ENCODE measurements at regions not wholly inside any gene's neighbourhood (a gene's known extent, or its start where the extent isn't known, plus 50 kb on each side); places are given as distances from the start of the nearest gene placed in this dataset.
"Not testable (repeated sequence)": the region's sequence is repeated elsewhere in the genome, so short reads cannot be mapped to it uniquely, and the experiment has no call there.

DNA sequence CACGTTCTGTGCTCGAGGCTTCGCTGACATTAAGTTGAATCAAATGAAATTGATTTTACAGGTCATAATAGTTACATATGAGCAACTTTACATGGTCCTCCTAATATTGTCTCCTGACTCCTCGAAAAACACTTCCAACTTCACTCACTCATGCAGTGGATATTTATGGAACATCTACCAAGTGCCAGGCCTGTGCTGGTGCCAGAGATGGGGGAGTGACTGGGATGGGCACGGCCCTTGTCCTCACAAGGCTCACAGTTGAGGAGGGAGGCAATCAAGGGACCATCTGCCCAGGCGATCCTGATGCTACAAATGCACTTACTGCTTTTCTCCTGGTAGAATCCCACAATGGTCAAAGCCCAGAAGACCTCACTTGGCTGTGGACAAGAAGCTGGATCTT, 426.4 kb downstream of the PREX1 start:
- Mint-ChIP-seq H3K27ac (no peak overlapping the region), H3K9me3 (no peaks in the 10 kb centered on the region), H3K4me3 (no peak overlapping the region), H3K36me3 (no peaks in the 10 kb centered on the region), H3K4me1 (no peaks in the 10 kb centered on the region), H3K27me3 (ENCODE audit: low read depth in 3 of 3) (peaks cover 2 to 6% (median 5%) of the 10 kb centered on the region in 3 donors)
- no peak for DNase-seq

DNA sequence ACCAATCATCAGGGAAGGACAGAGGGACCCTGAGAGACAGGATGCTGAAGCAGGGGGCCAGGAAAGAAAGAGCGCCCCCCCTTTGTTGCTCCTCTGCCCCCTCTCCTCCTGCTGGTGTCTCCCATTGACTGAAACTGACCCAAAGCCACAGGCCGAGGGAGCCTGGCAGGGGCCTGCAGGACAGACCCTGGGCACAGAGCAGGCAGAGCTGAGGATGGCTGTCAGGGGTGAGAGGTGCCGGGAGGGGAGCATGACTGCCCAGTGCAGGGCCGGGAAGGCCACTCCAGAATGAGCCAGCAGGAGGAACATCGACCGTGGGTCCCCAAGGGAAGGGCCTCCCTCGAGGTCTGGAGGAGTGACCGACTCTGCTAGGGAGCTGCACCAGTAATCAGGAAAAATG, 427.8 kb downstream of the PREX1 start:
- Mint-ChIP-seq H3K27me3 (ENCODE audit: low read depth in 3 of 3) (peaks cover 3 to 8% (median 5%) of the 10 kb centered on the region in 3 donors), H3K27ac (no peak overlapping the region), H3K9me3 (no peaks in the 10 kb centered on the region), H3K4me1 (no peaks in the 10 kb centered on the region), H3K36me3 (no peaks in the 10 kb centered on the region), H3K4me3 (no peak overlapping the region)
- DNase-seq: no peak

DNA sequence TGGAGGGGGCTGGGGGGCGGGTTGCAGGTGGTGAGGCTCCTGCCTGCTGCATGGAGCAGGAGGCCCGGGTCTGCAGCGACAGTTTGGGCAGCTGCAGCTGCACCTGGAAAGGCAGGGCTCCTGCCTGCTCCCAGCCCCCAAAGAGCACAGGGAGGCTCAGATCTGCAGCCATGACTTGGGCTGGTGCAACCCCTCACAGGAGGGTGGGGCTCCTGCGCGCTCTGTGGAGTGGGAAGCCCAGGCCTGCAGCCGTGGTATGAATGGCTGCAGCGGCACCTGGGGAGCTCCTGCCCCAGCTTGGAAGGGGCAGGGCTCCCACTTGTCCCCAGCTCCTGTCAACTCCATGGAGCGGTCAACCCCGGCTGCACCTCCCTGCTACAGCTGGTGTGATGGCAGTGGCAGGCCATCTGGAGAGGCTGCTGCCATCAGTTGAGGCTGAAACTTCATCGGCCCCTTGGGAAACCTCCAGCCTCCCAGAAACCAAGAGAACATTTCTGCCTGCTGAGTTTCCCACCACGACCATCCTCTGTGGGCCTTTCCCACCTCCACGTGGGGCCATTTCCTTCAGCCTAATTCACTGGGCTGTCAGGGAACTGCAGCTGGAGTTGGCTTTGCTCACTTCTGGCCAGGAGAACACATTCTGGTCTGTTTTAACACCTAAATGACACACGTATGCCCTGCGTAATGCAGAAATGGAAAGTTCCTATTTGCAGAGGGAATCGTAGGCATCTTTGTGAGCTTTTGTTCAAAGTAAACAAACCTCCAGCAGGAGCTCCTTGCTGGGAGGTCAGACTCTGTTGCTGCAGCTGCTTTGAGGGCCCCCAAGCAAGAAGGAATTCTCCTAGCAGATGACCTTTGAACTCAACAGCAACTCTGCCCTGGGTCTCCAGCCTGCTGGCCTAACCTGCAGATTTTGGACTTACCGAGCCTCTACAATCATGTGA, 429.0 kb downstream of the PREX1 start:
- H3K9me3 Mint-ChIP-seq: no peaks in the 10 kb centered on the region
- no peaks in the 10 kb centered on the region for H3K4me1 Mint-ChIP-seq
- no peak overlapping the region for H3K27ac Mint-ChIP-seq
- peaks cover 4 to 11% (median 6%) of the 10 kb centered on the region in 3 donors for H3K27me3 Mint-ChIP-seq (ENCODE audit: low read depth in 3 of 3)
- no peaks in the 10 kb centered on the region for H3K36me3 Mint-ChIP-seq
- no peak overlapping the region for H3K4me3 Mint-ChIP-seq
- DNase-seq: no peak

DNA sequence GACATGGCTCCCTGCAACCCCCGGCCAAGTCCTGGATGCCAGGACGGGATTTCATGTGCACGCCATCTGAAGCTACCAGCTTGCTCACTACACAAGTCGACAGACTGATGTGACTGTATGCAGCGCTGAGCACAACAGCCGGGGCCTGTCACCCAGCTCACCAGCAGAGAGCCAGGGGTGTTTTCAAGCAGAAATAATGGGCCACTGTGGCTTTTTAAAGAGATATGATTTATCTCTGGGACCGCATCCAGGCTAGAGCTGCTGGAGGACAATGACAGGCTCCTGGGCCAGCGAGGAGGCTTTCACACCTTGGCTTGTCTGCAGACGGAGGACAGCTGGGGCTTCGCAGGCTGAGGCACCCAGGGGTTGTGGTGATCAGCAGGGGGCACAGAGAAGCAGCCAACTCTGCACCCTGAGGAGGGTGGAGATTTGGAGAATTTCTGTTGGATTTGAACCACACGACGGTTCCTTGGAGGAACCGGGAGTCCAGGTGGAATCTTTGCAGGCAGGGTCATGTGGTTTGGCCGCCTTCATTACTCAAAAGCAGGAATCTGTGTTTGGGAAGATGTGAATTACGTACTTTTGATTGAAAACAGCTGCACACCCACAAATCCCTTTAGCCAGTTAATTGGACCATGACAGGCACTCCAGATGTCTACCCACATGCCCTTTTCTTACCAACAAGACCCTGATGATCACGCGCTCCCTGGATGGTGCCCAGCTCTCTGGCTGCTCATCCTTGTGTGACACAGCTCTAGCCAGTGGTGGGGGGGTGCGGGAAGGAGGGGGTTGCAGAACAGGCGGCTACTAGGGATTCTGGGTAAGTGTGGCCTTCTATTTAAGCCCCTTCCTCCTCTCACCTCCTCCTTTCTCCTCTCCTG, 430.6 kb downstream of the PREX1 start:
- peaks cover 2 to 13% (median 6%) of the 10 kb centered on the region in 3 donors for H3K27me3 Mint-ChIP-seq (ENCODE audit: low read depth in 3 of 3)
- not testable (repeated sequence) for H3K9me3 Mint-ChIP-seq, H3K4me3 Mint-ChIP-seq, DNase-seq, H3K27ac Mint-ChIP-seq, H3K36me3 Mint-ChIP-seq, H3K4me1 Mint-ChIP-seq

GRCh38 chr20:48395816-48396546, 431.8 kb downstream of the PREX1 start:
- H3K4me3 Mint-ChIP-seq: no peak overlapping the region
- H3K4me1 Mint-ChIP-seq: no peaks in the 10 kb centered on the region
- H3K9me3 Mint-ChIP-seq: peaks cover 3 to 14% (median 11%) of the 10 kb centered on the region in 6 donors
- H3K36me3 Mint-ChIP-seq: peaks cover 0 to 7% (median 5%) of the 10 kb centered on the region in 3 donors
- no peak overlapping the region for H3K27ac Mint-ChIP-seq
- no peak for DNase-seq
- H3K27me3 Mint-ChIP-seq (ENCODE audit: low read depth in 3 of 3): peaks cover 2 to 13% (median 11%) of the 10 kb centered on the region in 3 donors

DNA sequence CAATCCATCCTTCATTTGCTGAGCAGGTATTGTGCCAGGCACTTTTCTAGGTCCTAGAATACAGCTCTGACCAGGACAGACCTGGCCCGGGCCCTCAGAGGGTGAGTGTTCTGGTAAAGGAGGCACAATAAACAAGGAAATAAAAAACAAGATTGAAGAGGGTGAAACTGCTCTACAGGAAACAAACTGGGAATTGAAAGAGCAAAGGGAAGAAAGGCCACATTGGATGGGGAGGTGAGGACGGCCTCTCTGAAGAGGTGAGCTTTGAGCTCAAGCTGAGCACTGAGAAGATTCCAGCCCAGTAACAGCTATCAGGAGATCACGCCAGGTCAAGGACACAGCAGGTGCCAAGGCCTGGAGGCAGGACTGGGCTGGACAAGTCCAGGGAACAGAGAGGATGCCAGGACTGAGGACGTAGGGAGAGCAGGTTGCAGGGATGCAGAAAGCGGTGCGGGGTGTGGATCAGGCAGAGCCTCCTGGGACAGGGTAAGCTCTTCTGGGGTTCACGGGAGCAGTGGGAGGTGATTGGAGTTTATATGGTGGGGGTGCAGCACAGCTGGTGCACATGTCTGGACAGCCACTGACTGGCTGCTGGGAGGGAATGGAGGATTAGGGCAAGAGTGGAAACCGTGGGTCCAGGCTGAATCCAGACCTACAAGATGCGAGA, 433.3 kb downstream of the PREX1 start:
- Mint-ChIP-seq H3K27me3 (ENCODE audit: low read depth in 3 of 3) (peaks cover 5 to 11% (median 11%) of the 10 kb centered on the region in 3 donors), H3K27ac (peak overlapping the region in 1 of 6 donors; percentile 81), H3K9me3 (peaks cover 3 to 14% (median 11%) of the 10 kb centered on the region in 6 donors), H3K4me3 (no peak overlapping the region), H3K36me3 (peaks cover 0 to 7% (median 5%) of the 10 kb centered on the region in 3 donors), H3K4me1 (no peaks in the 10 kb centered on the region)
- no peak for DNase-seq

GRCh38 chr20:48393737-48394314, 434.0 kb downstream of the PREX1 start:
- Mint-ChIP-seq H3K9me3 (peaks cover 3 to 14% (median 11%) of the 10 kb centered on the region in 6 donors), H3K27me3 (ENCODE audit: low read depth in 3 of 3) (peaks cover 5 to 13% (median 11%) of the 10 kb centered on the region in 3 donors), H3K4me3 (no peak overlapping the region), H3K4me1 (no peaks in the 10 kb centered on the region), H3K27ac (no peak overlapping the region), H3K36me3 (peaks cover 0 to 7% (median 5%) of the 10 kb centered on the region in 3 donors)
- DNase-seq: no peak

DNA sequence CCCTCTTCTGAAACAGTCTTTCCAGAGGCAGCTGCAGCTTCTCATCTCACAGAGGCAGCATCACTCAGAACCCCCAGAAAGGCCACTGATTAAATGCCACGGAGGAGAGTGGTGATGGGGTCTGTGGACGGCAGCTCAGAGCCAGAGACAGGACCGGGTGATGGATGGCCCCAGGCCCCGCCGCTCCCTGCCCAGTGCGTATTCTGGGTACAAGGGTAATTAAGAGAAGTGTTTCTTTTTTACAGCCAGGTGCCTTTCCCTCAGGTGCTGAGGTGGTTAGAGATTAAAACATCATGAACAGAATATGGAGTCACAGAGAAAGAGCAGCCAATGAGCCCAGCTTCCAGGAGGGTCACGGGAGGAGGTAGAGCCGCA, 434.5 kb downstream of the PREX1 start:
- no peaks in the 10 kb centered on the region for H3K4me1 Mint-ChIP-seq
- H3K27me3 Mint-ChIP-seq (ENCODE audit: low read depth in 3 of 3): peaks cover 5 to 15% (median 11%) of the 10 kb centered on the region in 3 donors
- DNase-seq: no peak
- H3K4me3 Mint-ChIP-seq: no peak overlapping the region
- H3K36me3 Mint-ChIP-seq: peaks cover 0 to 7% (median 5%) of the 10 kb centered on the region in 3 donors
- no peak overlapping the region for H3K27ac Mint-ChIP-seq
- H3K9me3 Mint-ChIP-seq: peaks cover 3 to 14% (median 11%) of the 10 kb centered on the region in 6 donors

- Mint-ChIP-seq H3K4me3 (no peak overlapping the region), H3K9me3 (peaks cover 3 to 14% (median 11%) of the 10 kb centered on the region in 6 donors), H3K27me3 (ENCODE audit: low read depth in 3 of 3) (peaks cover 5 to 18% (median 14%) of the 10 kb centered on the region in 3 donors), H3K4me1 (no peaks in the 10 kb centered on the region), H3K27ac (no peak overlapping the region), H3K36me3 (peaks cover 0 to 7% (median 5%) of the 10 kb centered on the region in 3 donors)
- no peak for DNase-seq
Observed at GRCh38 chr20:48392407-48393310, 435.1 kb downstream of the PREX1 start.

- Mint-ChIP-seq H3K36me3 (peaks cover 0 to 7% (median 5%) of the 10 kb centered on the region in 3 donors), H3K9me3 (peaks cover 3 to 14% (median 11%) of the 10 kb centered on the region in 6 donors), H3K4me1 (no peaks in the 10 kb centered on the region), H3K4me3 (no peak overlapping the region), H3K27me3 (ENCODE audit: low read depth in 3 of 3) (peaks cover 6 to 15% (median 15%) of the 10 kb centered on the region in 3 donors), H3K27ac (no peak overlapping the region)
- DNase-seq: no peak
Observed at GRCh38 chr20:48390981-48391380, 436.8 kb downstream of the PREX1 start.

- no peak overlapping the region for H3K27ac Mint-ChIP-seq
- H3K27me3 Mint-ChIP-seq (ENCODE audit: low read depth in 3 of 3): peaks cover 6 to 12% (median 11%) of the 10 kb centered on the region in 3 donors
- H3K9me3 Mint-ChIP-seq: peaks cover 3 to 12% (median 9%) of the 10 kb centered on the region in 6 donors
- no peak overlapping the region for H3K4me3 Mint-ChIP-seq
- peaks cover 0 to 7% (median 5%) of the 10 kb centered on the region in 3 donors for H3K36me3 Mint-ChIP-seq
- no peak for DNase-seq
- no peaks in the 10 kb centered on the region for H3K4me1 Mint-ChIP-seq
Observed at GRCh38 chr20:48387675-48388074, 440.1 kb downstream of the PREX1 start.

DNA sequence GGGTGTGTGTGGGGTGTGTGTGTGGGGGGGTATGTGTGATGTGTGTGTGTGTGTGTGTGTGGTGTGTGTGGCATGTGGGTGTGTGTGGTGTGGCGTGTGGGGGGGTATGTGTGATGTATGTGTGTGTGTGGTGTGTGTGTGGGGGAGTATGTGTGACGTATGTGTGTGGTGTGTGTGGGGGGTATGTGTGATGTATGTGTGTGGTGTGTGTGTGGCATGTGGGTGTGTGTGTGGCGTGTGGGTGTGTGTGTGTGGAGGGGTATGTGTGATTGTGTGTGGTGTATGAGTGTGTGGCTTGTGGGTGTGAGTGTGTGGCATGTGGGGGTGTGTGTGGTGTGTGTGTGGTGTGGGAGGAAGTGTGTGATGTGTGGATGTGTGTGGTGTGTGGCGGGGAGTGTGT, 442.3 kb downstream of the PREX1 start:
- peaks cover 6 to 14% (median 10%) of the 10 kb centered on the region in 3 donors for H3K27me3 Mint-ChIP-seq (ENCODE audit: low read depth in 3 of 3)
- DNase-seq: no peak
- H3K4me3 Mint-ChIP-seq: no peak overlapping the region
- no peaks in the 10 kb centered on the region for H3K4me1 Mint-ChIP-seq
- H3K36me3 Mint-ChIP-seq: no peaks in the 10 kb centered on the region
- peak overlapping the region in 2 of 6 donors; percentile 25 to 56 for H3K27ac Mint-ChIP-seq
- peaks cover 0 to 2% (median 0%) of the 10 kb centered on the region in 6 donors for H3K9me3 Mint-ChIP-seq

Data from immature natural killer cell (primary cell).